ENCODE measurements at regions not wholly inside any gene's neighbourhood (a gene's known extent, or its start where the extent isn't known, plus 50 kb on each side); places are given as distances from the start of the nearest gene placed in this dataset.

- TF ChIP-seq GATA2 (IDR thresholded peaks at IDR 0.05; ENCODE audit: low read depth, low read length) (no peak), GATA3 (IDR thresholded peaks at IDR 0.05; ENCODE audit: low read depth, low read length) (no peak)
Measured at GRCh38 chr5:147170603-147171002, 64.2 kb upstream of the STK32A start.

Measured in SH-SY5Y (cell line).